GM21619 (cell line): ENCODE measurements at regions not wholly inside any gene's neighbourhood (a gene's known extent, or its start where the extent isn't known, plus 50 kb on each side); places are given as distances from the start of the nearest gene placed in this dataset.
"Not testable (repeated sequence)": the region's sequence is repeated elsewhere in the genome, so short reads cannot be mapped to it uniquely, and the experiment has no call there.

Source experiments
- ATAC-seq: cut with Tn5 transposase; IDR thresholded peaks from one replicate; pipeline ENCODE4 v1.9.1; 2021; ENCODE audit not compliant: unreplicated experiment

DNA sequence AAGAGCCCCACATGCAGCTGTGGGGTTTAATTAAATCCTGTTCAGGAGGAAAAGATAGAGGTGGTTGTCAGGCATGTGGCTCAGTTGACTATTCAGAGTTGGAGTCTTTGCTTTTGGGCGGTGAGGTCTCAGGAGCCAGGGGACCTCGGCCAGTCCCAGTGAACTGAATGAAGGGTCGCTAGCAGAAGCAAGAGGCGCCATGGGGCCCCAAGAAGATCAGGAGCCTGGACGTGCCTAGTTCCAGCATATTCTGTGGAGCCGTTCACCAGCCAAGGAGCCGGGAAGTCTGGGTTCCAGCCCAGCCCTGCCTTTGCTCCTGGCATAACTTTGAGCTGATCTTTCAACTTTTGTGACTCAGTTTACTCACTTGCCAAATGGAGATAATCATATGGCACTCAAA lies 217.7 kb upstream of the IRF2BP2 start:
- ATAC-seq = no peak

DNA sequence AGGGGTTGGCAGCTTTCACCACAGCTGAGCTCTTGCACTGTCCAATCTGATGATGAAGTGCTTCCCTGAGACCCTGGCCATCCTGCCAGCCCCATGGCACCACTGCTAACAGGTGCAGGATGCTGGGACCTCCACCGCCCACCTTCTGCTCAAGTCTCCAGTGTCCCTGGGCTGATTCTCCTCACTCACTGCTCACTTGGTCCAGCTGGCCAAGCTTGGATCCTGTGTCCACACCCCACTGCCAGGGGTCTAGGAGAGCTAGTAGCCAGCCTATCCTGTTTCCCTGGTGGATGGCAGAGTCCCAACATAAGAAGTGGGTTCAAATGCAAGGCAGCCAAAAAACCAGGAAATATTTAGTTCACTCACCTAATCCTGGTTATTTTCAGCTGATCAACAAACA lies 217.2 kb upstream of the IRF2BP2 start:
- no peak for ATAC-seq

- ATAC-seq = no peak
Measured at GRCh38 chr1:234826352-234826751, 216.4 kb upstream of the IRF2BP2 start.

DNA sequence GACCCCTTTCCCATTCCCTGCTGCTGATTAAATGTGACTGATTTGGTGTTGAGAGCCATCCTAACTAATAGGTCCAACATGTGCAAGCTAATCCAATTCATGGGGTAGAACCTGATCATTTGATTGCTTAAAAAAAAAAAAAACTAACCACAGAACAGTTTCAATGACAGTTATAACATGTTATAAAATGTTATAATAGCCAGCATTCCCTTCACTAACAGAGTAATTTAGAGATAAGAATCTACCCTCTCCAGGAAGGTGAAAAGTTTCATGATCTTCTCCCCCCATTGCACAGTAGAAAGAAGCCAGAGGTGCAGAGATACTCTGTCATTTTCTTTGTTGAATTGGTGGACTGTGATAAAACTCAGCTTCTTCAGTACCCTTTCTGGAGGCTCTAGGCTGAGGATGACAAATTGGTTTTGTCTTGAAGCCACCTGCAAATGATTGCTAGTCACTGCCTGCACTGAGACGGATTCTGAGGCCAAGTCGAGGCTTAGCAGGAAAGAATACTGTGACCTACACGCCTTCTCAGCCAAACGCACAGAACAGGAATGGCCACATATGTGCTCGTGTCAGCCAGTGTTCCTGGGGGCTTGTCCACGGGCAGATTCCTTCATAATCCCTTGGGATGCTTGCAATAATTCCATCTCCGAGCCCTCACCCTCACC lies 215.7 kb upstream of the IRF2BP2 start:
- no peak for ATAC-seq

DNA sequence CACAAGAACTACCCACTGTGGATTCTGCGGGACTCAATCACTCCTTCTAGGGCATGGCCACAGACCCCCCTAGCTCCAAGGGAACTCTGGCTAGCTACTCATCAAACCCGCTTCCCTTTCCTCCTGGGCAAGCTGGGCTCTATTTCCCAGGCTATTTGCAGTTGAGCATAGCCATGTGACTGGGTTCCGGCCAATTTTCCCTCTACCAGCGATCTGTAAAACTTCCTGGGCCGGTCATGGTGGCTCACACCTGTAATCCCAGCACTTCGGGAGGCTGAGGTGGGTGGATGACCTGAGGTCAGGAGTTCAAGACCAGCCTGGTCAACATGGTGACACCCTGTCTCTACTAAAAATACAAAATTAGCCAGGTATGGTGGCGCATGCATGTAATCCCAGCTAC lies 214.9 kb upstream of the IRF2BP2 start:
- not testable (repeated sequence) for ATAC-seq

DNA sequence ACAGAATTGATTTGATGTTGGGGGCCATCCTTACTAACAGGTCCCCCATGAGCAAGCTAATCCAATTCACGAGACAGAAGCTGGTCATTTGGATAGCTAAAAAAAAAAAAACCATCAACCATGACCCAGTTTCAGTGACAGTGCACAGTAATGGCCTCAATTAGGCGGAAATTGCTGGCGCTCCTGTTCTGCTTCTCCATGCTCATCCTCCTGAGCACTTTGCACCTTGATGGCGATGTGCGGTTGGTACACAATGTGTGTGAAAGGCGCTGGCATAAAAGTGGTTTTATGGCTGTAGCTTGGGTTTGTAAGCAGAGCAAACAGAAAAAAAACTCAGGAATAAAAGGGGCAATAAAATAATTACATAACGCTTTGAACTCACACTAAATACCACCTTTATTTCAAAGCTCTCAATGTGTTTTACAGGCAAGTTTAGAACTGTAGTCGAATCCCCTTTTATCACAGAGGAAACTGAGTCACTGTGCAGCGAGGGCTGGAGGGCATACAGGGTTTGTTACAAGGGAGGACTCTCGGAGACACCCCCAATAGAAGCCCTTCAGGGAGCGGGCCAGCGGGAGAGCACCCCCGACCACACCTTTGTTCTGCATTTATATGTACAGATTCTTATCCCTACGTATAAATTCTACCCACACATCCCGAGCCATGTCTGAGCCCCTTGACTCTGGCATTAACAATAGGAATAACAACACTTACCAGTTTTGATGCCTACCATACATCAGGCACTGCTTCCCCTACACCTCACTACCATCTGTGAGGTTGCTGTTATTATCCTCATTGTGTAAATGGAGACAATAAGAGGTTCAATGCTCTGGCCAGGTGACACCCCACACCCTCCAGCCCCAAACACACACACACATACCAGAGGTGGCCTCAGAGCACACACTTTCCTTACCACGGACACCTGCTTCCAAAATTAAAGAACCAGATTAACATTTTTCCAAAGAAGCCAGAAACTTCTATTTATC lies 213.5 kb upstream of the IRF2BP2 start:
- ATAC-seq = no peak

GRCh38 chr1:234821840-234822239 lies 211.9 kb upstream of the IRF2BP2 start:
- ATAC-seq = no peak

GRCh38 chr1:234820597-234820996 lies 210.6 kb upstream of the IRF2BP2 start:
- ATAC-seq = no peak

DNA sequence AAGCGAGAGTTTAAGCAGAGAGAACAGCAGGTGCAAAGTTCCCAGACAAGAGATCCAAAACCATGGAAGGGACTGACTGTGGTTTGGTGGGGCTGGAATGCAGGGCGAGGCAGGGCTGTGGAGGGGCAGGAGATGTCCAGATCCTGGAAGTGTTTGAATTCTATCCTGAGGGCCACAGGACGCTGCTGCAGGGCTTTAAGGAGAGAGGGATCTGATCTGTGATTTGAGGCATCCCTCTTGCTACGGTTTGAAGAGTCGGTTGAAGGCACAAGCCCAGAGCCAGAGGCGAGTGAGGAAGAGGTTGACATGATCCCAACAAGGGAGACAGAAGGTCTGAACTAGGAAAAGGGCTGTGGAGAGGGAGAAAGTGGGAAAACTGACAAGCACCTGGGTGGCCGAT lies 209.9 kb upstream of the IRF2BP2 start:
- ATAC-seq = not testable (repeated sequence)

DNA sequence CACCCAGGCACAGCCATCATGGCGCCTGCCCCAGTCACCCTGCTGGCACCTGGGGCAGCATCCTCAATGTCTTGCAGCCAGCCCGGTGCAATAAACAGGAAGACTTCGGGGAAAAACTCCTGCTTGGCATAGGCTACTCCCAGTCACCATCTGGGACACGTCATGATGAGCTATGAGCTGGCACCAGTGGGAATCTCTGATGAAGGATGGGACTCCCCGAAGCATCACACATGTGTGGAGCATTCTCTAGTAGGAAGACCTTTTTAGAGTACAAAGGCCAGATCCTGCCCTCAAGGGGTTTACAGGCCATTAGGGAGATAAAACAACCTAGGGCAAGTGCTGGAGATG lies 208.0 kb upstream of the IRF2BP2 start:
- not testable (repeated sequence) for ATAC-seq

- ATAC-seq = not testable (repeated sequence)
Measured at GRCh38 chr1:234817313-234818039, 207.5 kb upstream of the IRF2BP2 start.

DNA sequence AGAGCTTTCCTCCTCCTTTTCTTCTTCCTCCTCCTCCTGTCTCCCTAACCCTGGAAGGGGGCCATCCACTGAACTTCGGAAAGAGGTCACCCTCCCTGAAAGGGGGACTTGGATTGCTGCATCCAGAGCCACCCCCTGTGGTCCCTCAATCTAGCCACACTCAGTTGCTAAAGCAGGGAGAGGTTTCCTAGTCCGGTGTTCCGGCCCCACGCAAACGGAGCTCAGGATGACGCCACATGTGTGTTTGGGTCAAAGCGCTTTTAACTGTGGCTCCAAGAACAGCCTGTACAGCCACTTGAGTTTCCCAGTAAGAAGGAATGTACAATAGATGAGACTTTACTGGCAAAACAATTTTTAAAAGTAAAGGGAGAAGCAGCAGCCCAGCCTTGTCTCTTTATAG lies 206.9 kb upstream of the IRF2BP2 start:
- not testable (repeated sequence) for ATAC-seq

DNA sequence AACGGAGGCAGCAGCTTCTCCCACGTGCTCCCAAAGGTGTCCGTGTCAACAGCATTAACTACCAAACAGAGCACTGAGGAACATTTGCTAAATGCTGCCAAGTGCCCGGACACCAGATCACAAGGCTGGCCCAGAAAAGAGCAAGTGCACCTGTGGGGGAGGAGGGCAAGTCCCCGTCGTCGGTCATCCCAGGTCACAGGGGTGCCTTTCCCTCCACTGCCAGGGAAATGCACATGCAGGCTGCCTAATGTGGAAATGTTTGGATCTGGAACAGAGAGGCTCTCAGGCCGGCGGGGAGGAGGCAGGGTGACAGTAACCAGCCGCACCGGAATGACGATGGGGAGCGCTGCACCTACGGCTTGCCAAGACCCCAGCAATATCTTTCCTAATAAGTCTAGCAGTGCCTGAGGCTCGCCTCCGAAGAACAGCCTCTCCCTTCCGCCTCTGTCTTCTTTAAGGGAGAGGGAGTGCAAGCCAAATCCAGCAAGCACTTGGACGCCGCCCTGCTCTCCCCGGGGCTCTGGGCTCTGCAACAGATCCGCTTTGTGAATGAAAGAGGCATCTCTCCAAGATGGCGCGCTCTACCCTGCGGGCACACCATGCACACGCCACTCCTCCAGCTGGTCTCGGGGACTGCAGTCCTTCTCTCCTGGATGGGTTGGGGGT lies 206.3 kb upstream of the IRF2BP2 start:
- ATAC-seq = not testable (repeated sequence)

- ATAC-seq = not testable (repeated sequence)
Measured at GRCh38 chr1:234815295-234815815, 205.4 kb upstream of the IRF2BP2 start.

- ATAC-seq = not testable (repeated sequence)
Measured at GRCh38 chr1:234814235-234814634, 204.3 kb upstream of the IRF2BP2 start.

DNA sequence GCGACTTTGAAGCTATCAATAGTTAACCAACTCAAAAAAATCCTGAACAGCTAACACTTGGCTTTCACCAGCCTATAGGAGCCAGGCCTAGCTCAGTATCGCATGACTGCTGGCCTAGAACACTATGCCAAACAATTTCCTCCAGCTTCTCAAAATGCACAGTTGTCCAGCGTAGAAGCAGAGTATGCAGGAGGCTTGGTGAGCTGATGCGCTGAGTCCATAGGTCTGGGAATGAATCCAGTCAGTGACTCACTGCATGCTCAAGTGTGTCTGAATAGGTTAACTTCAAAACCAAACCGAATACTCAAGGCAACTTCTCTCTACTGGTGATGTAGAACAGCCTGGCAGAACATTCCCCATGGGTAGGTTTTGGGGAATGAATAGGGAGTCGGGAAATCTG lies 201.8 kb upstream of the IRF2BP2 start:
- ATAC-seq = not testable (repeated sequence)

- ATAC-seq = not testable (repeated sequence)
Measured at GRCh38 chr1:234810726-234811125, 200.7 kb upstream of the IRF2BP2 start.

GRCh38 chr1:234809854-234810245 lies 199.9 kb upstream of the IRF2BP2 start:
- not testable (repeated sequence) for ATAC-seq

DNA sequence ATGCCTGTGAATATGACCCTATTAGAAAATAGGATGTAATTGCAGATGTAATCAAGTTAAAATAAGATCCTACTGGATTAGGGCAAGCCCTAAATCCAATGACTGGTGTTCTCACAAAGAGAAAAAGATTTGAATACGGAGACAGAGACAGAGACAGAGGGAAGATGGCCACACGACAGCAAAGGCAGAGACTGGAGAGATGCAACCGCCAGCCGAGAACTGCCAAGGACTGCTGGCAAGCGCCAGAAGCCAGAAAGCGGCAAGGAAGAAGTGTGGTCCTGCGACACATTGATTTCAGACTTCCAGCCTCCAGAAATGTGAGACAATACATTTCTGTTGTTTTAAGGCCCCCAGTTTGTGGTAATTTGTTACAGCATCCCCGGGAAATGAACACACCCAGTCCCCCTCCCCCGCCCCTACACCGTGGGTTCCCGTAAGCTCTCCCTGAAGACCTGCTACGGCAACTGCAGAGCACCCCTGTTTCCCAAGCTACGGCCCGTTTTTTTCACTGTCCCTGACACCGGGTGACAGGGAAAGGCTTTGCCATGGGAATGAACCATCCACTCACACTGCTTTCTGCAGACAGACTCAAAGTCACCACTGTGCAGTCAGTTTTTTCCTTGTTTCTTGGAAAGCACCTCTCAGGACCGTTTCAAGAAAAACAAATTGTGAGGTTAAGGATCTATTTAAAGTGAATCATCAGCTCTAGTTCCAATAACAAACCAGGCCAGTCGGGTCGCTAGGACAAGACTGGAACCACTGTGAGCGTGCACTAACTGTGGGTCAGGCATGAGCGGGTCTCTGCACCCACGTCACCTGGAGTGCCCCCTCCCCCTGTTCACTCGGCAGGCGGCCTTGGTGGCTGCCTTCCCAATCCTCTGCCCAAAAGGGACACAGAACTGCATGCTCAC lies 199.2 kb upstream of the IRF2BP2 start:
- ATAC-seq = peak; percentile 70

- not testable (repeated sequence) for ATAC-seq
Measured at GRCh38 chr1:234808459-234808858, 198.5 kb upstream of the IRF2BP2 start.
